AG04449 (cell line): ENCODE measurements at regions not wholly inside any gene's neighbourhood (a gene's known extent, or its start where the extent isn't known, plus 50 kb on each side); places are given as distances from the start of the nearest gene placed in this dataset.

Source experiments
- CTCF ChIA-PET: fragments of 350-600 bp; formaldehyde crosslinking; extraction: SDS; loops from one replicate; lab custom pipeline; 2021; ENCODE audit warnings: antibody characterized with exemption; lab: Yijun Ruan, JAX
- POLR2A ChIA-PET: fragments of 400-600, 350-600 bp; formaldehyde crosslinking; extraction: SDS; loops from one replicate; lab custom pipeline; 2020; ENCODE audit warnings: antibody characterized with exemption, inconsistent platforms; lab: Yijun Ruan, JAX
- DNase-seq: peaks from one replicate; pipeline ENCODE4 v3.0.0-alpha.2; 2010; ENCODE audit warnings: low read depth, low spot score
- H3K4me3 ChIP-seq: 2 replicates; pipeline ENCODE4 v1.5.1; 2011; ENCODE audit warnings: low read depth, mild to moderate bottlenecking, control low read depth, low read length
- CTCF ChIP-seq: IDR thresholded peaks from one replicate; pipeline ENCODE4 v1.5.1; 2011; ENCODE audit warnings: mild to moderate bottlenecking, moderate library complexity, low read length, control low read depth, inconsistent platforms; ENCODE audit not compliant: insufficient read depth; ENCODE audit errors: missing control alignments

GRCh38 chr4:123306769-123307168 lies 89.8 kb upstream of the SPRY1 start:
- H3K4me3 ChIP-seq, result no peak overlapping the region
- ChIA-PET CTCF (no interaction called here), POLR2A (no interaction called here)
- TF ChIP-seq CTCF, result no peak
- DNase-seq, result no peak

GRCh38 chr4:123308667-123309066 lies 87.9 kb upstream of the SPRY1 start:
- DNase-seq, result no peak
- H3K4me3 ChIP-seq, result no peak overlapping the region
- no peak for TF ChIP-seq CTCF
- POLR2A ChIA-PET, result no interaction called here
- CTCF ChIA-PET, result no interaction called here

GRCh38 chr4:123312116-123312515 lies 84.5 kb upstream of the SPRY1 start:
- POLR2A ChIA-PET, result no interaction called here
- no peak for DNase-seq
- no peak for TF ChIP-seq CTCF
- H3K4me3 ChIP-seq, result no peak overlapping the region
- CTCF ChIA-PET, result no interaction called here

- TF ChIP-seq CTCF, result no peak
- DNase-seq, result no peak
- CTCF ChIA-PET, result no interaction called here
- H3K4me3 ChIP-seq, result no peak overlapping the region
- POLR2A ChIA-PET, result no interaction called here
These were observed 83.5 kb upstream of the SPRY1 start for GRCh38 chr4:123312951-123313592.

- POLR2A ChIA-PET, result no interaction called here
- DNase-seq, result no peak
These were observed 81.0 kb upstream of the SPRY1 start for GRCh38 chr4:123315617-123316016.

GRCh38 chr4:123317211-123317610 lies 79.4 kb upstream of the SPRY1 start:
- POLR2A ChIA-PET, result no interaction called here

More at GRCh38 chr4:123315617-123316016, 81.0 kb upstream of the SPRY1 start:
- no peak overlapping the region for H3K4me3 ChIP-seq
- CTCF ChIA-PET, result no interaction called here
- TF ChIP-seq CTCF, result no peak

More at GRCh38 chr4:123317211-123317610, 79.4 kb upstream of the SPRY1 start:
- H3K4me3 ChIP-seq, result no peak overlapping the region
- no peak for TF ChIP-seq CTCF
- CTCF ChIA-PET, result no interaction called here
- DNase-seq, result no peak
